ENCODE measurements at regions not wholly inside any gene's neighbourhood (a gene's known extent, or its start where the extent isn't known, plus 50 kb on each side); places are given as distances from the start of the nearest gene placed in this dataset.
"Not testable (repeated sequence)": the region's sequence is repeated elsewhere in the genome, so short reads cannot be mapped to it uniquely, and the experiment has no call there.

DNA sequence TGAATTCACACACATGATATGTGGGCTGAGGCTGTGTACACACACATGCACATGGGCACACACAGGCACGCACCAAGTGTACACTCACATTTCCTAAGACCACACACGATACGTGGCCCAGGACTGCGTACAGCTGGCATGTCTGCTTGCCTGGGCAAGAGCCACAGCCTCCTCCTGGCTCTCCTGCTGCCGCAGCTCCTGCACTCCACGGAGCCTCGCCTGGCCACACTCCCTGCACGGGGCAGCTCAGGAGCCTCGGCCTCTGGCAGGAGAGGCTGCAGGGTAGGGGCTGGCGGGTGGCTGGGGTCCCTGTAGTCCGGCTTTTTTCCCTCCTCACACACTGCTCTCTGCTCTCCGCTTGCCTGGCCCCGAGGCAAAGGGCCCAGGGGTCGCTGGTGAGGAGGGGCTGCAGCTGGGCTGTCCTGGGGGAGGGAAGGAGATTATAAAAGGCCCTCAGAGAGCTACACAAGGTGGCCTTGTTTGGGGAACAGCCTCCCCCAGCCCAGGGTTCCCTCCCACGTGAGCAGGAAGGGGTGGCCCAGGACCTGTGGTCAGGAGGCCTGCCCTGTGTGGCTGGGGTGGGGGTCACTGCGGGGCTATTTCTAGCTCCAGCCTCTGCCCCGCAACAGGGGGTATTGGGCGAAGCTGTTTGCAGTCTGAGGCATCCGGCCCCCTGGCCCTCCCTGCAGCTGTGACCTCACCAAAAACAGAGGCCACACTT is 89.0 kb upstream of the SFSWAP start:
- no peak for DNase-seq

DNA sequence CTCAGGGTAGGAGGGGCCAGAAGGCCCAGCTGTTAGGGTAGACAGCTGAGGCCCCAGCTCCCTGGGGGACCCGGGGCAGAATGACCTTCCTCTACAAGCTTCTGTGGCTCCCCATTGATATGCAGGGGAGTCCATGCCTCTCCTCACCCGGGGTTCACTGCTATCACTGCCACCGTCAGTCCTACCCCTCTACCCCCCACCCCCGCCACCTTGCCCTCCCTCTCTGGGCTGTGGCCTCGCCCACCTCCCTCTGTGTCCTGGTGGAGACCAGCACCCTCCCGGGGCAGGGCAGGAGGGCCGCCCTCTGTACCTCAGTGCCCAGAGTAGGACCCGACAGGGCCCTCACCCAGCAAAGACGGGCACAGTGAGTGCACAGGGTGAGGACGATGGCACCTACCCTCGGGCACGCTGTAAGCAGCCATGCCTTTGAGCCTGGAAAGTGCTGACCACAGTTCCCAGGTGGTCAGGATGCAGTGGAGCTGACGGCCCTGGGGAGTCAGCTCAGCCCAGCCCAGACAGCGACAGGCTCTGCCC is 88.4 kb upstream of the SFSWAP start:
- no peak for DNase-seq

DNA sequence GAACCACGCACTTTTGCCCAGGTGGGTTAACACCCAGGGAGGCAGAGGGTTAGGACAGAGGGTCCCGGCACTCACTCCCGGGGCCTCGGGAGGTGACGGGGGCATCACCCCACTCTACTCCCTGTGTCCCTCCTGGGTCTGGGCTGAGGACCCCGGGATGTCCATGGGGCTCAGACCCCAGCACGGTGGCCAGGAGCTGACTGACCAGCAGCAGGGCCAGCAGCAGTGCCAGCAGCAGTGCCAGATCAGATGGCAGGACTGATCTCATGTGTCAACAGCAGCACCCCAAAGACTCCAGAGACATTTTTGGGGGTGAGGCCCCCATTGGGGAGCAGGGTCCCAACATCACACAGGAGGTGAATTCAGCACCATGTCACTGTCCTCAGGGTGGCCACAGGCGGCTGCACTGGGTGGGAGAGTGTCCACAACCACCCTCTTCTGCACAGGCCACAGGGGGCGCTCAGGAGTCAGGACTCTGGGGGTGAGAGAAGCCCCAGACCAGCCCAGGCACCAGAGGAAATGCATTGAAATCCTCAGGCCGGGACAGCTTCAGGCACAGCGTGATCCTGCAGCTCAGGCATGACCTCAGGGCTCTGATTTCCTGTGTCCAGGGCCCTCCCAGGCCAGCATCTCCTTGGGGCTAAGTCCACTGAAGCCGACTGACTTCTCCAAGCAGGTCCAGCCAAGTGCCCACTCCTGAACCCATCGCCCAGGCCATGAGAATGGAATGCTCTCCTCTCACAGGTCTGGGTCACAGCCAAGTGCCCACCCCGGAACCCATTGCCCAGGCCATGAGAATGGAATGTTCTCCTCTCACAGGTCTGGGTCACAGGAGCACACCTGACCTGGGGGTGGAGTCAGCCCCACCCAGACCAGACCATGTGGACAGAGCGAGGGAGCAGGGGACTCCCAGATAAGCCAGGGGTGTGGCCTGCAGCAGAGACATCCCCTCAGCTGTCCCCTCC is 87.2 kb upstream of the SFSWAP start:
- not testable (repeated sequence) for DNase-seq

DNA sequence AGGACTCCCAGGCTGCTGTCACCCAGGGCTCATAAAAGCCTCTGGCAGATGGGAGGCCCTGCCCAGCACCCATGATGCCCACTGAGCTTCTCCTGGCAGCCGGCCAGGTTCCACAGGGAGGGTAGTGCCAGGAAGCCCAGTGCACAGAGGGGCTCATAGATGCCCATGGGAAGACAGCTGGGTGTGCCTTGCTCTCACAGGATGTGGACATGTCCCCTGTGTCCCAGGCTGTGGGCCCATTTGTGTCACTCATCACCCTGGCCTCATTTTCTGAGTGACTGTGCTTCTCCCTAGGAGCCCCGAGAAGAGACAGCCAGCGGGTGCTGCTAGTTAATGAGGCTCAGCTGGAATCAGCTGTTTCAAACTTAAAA is 86.5 kb upstream of the SFSWAP start:
- DNase-seq: not testable (repeated sequence)

DNA sequence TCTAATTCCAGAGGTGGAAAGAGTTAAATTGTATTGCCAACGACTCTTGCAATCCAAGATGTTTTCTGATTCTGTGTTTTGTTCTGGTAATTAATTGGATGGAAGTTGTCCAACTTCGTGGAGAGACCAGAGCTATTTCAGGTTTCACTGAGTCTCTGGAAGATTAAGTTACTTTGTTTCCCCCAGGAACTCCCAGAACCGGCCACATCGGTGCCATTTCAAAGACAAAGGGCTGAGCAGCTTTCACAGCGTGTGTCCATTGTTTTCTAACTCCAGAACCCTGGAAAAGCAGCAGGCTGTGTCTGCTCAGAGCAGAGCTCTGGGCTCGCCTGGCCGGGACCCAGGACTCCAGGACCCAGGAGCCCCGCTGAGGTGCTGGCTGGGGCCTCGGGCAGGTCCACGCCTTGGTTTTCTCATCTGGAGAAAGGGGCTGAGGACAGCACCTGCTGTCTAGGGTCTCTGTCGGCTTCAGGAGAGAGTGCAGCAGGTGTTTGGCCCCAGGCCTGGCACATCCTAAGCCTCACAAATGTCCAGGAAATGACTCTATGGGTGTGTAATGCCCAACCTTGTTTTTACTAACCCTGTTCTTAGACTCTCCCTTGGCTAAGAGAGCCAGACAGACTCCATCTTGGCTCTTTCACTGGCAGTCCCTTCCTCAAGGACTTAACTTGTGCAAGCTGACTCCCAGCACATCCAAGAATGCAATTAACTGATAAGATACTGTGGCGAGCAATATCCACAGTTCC is 86.0 kb upstream of the SFSWAP start:
- DNase-seq: peak; percentile 7

DNA sequence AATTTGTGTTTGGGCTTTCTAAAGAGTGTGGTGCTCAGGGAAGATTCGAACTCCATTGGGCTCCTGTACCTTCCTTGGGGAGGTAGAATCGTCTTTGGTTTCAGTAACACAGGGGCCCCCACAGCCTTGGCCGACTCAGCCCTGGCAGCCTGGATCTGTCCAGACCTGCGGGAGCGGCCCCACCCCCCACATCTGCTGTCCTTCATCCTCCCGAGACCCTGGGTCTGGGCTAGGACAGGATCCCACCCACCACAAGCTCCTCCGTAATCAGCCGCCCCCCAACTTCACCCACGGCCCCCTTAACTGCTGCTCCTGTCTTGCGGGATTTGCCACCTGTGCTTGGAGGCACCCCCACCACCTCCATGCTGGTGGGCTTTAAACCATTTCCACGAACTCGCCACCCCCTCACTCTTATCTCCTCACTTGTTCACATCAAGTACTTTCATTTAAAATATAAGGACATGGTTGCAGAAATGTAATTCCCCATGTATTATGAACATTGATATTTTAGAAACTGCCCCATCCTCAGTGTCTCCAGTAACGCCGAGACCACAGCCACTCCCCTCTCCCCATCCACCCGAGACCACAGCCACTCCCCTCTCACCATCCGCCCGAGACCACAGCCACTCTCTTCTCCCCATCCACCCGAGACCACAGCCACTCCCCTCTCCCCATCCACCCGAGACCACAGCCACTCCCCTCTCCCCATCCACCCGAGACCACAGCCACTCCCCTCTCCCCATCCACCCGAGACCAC is 84.7 kb upstream of the SFSWAP start:
- DNase-seq: not testable (repeated sequence)

DNA sequence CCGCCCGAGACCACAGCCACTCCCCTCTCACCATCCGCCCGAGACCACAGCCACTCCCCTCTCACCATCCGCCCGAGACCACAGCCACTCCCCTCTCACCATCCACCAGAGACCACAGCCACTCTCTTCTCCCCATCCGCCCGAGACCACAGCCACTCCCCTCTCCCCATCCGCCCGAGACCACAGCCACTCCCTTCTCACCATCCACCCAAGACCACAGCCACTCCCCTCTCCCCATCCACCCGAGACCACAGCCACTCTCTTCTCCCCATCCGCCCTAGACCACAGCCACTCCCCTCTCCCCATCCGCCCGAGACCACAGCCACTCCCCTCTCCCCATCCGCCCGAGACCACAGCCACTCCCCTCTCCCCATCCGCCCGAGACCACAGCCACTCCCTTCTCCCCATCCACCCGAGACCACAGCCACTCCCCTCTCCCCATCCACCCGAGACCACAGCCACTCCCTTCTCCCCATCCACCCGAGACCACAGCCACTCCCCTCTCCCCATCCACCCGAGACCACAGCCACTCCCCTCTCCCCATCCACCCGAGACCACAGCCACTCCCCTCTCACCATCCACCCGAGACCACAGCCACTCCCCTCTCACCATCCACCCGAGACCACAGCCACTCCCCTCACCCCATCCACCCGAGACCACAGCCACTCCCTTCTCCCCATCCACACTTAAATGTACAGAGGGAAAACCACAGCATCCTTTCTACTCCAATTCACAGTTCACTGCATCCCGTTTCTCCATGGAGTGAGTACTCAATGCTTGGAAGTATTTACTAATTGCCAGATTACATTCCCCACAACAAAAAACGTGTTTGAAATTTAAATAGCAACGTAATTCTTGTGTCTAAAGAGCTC is 83.5 kb upstream of the SFSWAP start:
- DNase-seq: not testable (repeated sequence)

DNA sequence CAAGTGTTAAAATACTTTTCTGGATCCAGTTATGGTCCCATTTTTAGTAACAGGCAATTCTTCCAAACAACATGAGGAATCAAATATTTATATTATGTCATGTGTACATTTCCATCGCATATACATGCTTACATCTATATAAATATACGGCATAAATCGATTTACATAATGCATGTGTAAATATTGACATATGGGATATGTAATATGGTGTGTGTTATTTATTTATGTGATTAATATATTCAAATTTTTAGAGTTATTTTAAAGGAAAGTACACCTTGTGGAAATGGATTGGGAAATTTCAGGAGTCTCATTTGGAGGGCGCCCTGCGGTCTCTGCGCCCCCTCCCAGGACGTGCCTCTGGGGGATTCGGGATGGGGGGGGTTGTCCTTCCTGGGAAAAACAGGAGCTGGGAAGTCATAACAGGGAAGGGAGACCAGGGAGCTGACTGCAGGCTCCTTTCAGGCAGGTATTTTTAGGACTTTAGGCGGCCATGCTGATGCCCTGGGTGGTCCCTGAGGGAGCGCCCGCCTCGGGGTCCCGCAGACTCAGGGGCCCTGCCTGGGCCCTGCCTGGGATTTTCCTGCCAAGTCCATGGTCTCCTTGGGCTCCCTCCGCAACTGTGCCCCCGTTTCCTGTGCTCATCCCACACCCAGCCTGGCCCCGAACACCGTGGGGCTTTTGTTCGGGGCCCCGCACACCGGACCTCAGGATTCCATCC is 82.7 kb upstream of the SFSWAP start:
- no peak for DNase-seq

DNA sequence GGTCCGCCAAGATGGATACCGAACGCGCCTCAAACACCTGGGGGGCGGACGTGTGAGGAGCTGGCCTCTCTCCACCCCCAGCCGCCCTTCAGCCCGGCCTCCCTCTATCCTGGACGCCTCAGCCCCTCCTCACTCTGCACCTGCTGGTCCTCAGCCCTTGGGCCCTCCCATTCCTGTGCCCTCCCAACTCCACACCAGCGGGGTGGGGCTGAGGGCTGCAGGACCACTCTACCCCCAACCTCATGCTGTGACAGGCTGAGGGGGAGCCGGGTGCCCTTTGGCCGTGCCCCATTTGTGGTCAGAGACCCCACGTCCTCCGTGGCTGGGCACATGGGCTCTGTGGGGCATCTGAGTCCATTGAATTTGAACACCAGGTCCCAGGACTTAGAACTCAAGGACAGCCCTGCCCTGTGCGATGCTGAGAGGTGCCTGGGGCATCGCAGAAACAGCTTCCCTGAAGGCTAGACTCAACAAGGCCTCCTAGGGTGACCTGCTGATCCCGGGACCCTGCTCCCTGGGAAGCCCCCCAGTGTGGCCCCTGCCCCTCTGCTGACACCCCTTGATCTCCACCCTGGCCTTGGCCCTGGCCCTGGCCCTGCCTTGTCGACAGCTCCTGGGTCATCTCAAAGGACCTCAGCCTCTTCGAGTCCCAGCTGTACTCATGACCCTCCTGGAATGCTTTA is 82.0 kb upstream of the SFSWAP start:
- no peak for DNase-seq

DNA sequence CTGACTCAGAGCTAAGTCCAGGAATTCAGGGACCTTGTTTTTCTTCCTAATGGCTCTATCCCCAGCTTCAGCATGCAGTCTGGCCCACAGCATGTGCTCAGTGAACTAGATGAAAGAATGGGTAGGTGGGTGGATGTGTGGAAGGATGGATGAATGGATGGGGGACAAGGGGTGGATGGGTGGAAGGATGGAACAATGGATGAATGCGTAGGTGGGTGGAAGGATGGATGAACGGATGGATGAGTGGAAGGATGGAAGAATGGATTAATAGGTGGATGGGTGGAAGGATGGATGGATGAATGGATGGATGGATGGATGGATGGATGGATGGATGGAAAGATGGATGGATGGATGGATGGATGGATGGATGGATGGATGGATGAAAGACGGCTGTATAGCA is 79.7 kb upstream of the SFSWAP start:
- no peak for DNase-seq

DNA sequence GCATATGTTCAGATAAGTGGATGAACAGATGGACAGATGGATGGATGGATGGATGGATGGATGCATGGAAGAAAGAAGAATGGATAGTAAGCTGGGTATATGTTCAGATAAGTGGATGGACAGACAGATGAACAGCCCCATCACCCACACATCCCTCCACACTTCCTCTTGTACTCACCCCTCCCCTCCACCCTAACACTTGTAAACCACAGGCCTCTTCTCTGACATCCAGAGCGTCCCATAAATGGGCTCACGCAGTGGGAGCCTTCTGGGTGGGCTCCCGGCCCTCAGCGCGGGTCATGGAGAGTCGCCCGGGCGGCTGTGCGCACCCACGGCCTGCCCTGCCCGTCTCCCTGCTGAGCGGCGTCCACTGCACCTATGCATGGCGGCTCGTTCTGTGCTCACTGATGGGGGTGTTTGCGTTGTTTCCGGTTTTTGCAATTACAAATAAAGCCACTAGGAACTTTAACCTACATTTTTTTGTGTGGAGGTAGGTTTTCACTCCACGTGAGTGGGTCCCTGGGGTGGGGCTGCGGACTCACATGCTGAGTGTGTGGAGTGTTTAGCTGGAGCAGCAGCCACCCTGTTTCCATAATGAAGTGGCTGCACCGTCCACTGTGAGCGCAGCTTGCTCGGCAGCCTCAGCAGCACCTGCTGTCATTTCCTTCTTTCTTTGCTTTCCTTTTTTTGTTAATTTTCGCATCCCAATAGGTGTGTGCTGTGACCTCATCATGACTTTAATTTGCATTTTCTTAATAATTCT is 78.8 kb upstream of the SFSWAP start:
- DNase-seq: not testable (repeated sequence)

DNA sequence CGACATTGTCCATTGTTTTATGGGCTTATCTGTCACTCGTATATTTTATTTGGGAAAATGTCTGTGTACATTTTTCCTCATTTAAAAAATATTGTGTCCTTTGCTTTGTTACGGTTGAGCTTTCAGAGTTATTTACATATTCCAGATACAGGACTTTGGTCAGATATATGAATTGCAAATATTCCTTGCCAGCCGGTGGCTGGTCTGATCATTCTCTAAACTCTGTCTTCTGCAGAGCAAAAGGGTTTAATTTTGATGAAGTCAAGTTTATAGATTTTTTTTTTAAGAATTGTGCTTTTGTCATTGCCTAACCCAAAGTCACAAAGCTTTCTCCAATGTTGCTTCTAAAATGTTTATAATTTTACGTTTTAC is 78.3 kb upstream of the SFSWAP start:
- not testable (repeated sequence) for DNase-seq

DNA sequence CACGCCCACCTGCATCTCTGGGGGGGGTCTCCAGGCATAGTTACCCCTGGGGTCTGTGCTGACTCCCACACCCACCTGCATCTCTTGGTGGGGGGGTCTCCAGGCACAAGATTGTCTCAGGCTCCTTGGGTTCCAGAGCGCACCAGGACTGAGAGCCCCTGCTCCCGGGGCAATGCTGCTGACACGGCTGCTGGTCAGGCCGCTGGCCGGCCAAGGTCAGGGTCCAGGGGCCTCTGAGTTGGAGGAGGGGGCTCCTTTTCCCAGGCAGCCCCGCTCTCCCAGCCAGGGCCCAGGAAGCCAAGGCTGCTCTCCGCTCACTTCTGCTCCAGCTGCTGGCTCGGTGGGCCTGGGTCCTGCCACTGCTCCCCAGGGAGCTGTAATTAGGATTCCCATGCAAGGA is 77.3 kb upstream of the SFSWAP start:
- DNase-seq: not testable (repeated sequence)

DNA sequence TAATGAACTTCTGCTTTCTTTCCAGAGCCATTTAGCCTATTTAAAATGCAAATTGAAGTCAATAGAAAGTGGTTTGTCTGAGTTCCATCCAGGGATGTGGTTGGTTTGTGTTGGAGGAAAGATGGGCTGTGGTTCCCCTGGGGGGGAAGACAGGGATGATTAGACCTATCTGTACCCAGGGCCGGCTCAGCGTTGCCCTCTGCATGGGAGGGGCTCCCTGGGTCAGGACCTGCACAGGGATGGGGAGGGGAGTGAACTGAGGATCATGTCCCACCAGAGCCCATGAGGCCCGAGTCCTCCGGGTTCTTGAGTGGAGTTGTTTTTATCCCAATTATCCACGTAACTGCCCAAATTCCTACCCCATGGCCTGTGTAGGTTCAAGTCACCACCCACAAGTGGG is 76.9 kb upstream of the SFSWAP start:
- no peak for DNase-seq

DNA sequence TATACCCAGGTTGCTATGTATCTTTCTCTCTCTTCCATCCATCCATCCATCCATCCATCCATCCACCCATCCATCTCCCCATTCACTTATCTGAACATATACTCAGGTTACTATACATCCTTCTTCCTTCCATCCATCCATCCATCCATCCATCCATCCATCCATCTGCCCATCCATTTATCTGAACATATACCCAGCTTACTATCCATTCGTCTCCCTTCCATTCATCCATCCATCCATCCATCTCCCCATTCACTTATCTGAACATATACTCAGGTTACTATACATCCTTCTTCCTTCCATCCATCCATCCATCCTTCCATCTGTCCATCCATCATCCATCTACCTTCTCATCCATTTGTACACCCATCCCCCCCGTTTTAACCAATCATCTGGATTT is 75.9 kb upstream of the SFSWAP start:
- not testable (repeated sequence) for DNase-seq

DNA sequence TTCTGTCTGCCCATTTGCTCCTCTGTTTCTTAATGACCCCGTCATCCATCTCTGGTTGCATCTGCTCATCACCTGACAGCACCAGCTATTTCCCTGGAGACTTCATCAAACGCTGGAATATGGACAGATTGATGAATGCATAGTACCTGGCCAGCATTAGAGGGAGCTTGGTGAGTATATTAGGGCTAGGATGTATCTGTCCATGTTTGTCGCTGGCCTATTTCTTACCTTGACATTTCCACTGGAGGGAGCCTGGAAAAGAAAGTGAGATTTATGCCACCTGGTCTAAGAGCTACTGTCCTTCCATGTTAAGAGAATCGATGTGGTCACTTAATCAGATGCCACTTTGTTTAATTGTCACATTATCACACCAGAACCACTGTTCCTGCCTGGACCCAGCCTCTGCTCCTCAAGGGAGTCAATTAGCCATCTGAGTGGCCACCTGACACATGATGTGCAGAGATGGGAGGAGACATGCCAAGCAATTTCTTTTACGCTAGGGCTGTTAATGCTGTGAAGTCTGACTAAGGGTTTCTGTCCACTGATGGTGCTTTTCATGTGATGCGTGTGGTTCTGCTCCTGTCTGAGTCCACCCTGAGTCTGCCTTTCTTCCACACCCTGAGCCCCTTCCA is 75.3 kb upstream of the SFSWAP start:
- no peak for DNase-seq

DNA sequence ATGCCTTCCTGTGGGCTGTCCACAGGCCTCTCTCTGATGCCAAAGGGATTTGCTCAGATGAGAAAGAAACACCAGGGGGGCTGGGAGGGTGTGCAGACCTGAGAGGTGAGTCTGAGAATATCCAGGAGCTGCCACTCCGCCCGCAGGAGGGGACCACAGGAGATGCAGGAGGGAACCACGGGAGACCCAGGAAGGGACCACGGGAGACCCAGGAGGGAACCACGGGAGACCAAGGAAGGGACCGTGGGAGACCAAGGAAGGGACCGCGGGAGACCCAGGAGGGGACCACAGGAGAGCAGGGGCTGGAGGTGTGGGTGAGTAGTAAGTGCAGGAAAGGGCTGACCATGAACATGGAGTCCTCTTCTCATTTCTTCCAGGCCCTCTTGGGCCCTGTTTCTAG is 74.6 kb upstream of the SFSWAP start:
- no peak for DNase-seq

DNA sequence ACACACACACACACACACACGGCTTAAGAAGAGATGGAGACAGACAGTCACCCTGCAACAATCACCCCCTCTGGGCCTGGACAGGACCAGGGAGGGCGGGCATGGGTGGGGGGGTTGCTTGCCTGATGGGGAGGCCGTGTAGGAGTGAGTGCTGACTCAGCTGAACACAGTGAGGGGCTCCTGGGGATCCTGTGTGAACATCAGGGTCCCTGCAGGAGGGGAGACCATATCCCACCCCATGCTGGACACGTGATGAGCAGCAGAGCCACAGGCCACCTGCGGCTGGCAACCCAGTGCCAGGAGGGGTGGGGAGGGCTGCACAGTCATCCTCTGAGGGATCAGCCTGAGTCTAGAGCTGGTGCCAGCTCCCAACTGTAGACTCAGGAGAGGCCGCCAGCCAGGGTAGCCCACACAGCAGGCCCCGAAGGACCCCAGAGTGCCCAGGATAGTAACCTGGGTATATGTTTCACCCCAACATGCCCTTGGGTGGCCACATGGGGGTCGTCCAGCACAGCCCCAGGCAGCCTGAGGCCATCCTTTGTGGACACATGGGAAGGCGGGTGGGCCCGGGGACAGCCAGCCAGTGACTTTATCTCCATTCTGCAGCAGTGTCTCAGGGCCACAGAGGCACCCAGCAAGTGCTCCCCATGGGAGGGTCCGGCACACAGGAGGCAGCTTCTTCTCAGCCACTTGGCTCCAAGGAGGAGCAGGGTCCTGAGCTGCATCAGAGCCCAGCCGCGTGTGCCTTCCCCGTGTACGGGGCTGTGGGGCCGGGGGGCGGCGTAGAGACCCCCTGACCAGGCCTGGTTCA is 73.7 kb upstream of the SFSWAP start:
- DNase-seq: no peak
